ENCODE measurements at regions not wholly inside any gene's neighbourhood (a gene's known extent, or its start where the extent isn't known, plus 50 kb on each side); places are given as distances from the start of the nearest gene placed in this dataset.
"Not testable (repeated sequence)": the region's sequence is repeated elsewhere in the genome, so short reads cannot be mapped to it uniquely, and the experiment has no call there.

- no peaks in the 10 kb centered on the region for H3K36me3 ChIP-seq
- peaks cover 3% of the 10 kb centered on the region; the same call in 1 of the 2 replicates for H3K9me3 ChIP-seq
- no peak overlapping the region for H3K4me3 ChIP-seq
- H3K27me3 ChIP-seq, result no peaks in the 10 kb centered on the region
- peak; percentile 32 for DNase-seq
Observed at GRCh38 chr20:41734506-41734945, 116.3 kb upstream of the CHD6 start.

GRCh38 chr20:41733151-41733550, 115.0 kb upstream of the CHD6 start:
- no peaks in the 10 kb centered on the region for H3K27me3 ChIP-seq
- DNase-seq, result no peak
- peaks cover 3% of the 10 kb centered on the region; the same call in 1 of the 2 replicates for H3K9me3 ChIP-seq
- no peaks in the 10 kb centered on the region for H3K36me3 ChIP-seq
- no peak overlapping the region for H3K4me3 ChIP-seq

GRCh38 chr20:41731198-41731597, 113.0 kb upstream of the CHD6 start:
- not testable (repeated sequence) for DNase-seq, H3K4me3 ChIP-seq, H3K27me3 ChIP-seq, H3K9me3 ChIP-seq, H3K36me3 ChIP-seq

GRCh38 chr20:41727681-41728080, 109.5 kb upstream of the CHD6 start:
- not testable (repeated sequence) for H3K27me3 ChIP-seq, H3K36me3 ChIP-seq, DNase-seq, H3K9me3 ChIP-seq, H3K4me3 ChIP-seq

- DNase-seq, result no peak
- no peaks in the 10 kb centered on the region for H3K36me3 ChIP-seq
- no peaks in the 10 kb centered on the region; the same call in 1 of the 2 replicates for H3K9me3 ChIP-seq
- no peak overlapping the region for H3K4me3 ChIP-seq
- H3K27me3 ChIP-seq, result no peaks in the 10 kb centered on the region
Observed at GRCh38 chr20:41726727-41727126, 108.5 kb upstream of the CHD6 start.

GRCh38 chr20:41719151-41719550, 101.0 kb upstream of the CHD6 start:
- H3K4me3 ChIP-seq, result no peak overlapping the region
- H3K27me3 ChIP-seq, result no peaks in the 10 kb centered on the region; the same call in 1 of the 2 replicates
- peaks cover 3% of the 10 kb centered on the region; the same call in 1 of the 2 replicates for H3K9me3 ChIP-seq
- H3K36me3 ChIP-seq, result no peaks in the 10 kb centered on the region
- DNase-seq, result no peak

- Histone ChIP-seq H3K27me3 (no peaks in the 10 kb centered on the region; the same call in 1 of the 2 replicates), H3K9me3 (peaks cover 3% of the 10 kb centered on the region; the same call in 1 of the 2 replicates), H3K36me3 (no peaks in the 10 kb centered on the region), H3K4me3 (no peak overlapping the region)
- peak; percentile 74 for DNase-seq
Observed at GRCh38 chr20:41717483-41717882, 99.3 kb upstream of the CHD6 start.

- Histone ChIP-seq H3K27me3 (no peaks in the 10 kb centered on the region; the same call in 1 of the 2 replicates), H3K36me3 (no peaks in the 10 kb centered on the region), H3K4me3 (no peak overlapping the region), H3K9me3 (peaks cover 3% of the 10 kb centered on the region; the same call in 1 of the 2 replicates)
- DNase-seq, result no peak
Observed at GRCh38 chr20:41716911-41717310, 98.7 kb upstream of the CHD6 start.

- no peaks in the 10 kb centered on the region for H3K36me3 ChIP-seq
- H3K9me3 ChIP-seq, result peaks cover 3% of the 10 kb centered on the region; the same call in 1 of the 2 replicates
- H3K4me3 ChIP-seq, result no peak overlapping the region
- peak; percentile 91 for DNase-seq
- no peaks in the 10 kb centered on the region; the same call in 1 of the 2 replicates for H3K27me3 ChIP-seq
Observed at GRCh38 chr20:41716436-41716835, 98.3 kb upstream of the CHD6 start.

- no peak overlapping the region for H3K4me3 ChIP-seq
- no peak for DNase-seq
- no peaks in the 10 kb centered on the region for H3K36me3 ChIP-seq
- H3K9me3 ChIP-seq, result peaks cover 3% of the 10 kb centered on the region; the same call in 1 of the 2 replicates
- no peaks in the 10 kb centered on the region; the same call in 1 of the 2 replicates for H3K27me3 ChIP-seq
Observed at GRCh38 chr20:41715526-41715925, 97.3 kb upstream of the CHD6 start.

- Histone ChIP-seq H3K36me3 (no peaks in the 10 kb centered on the region), H3K9me3 (peaks cover 3% of the 10 kb centered on the region; the same call in 1 of the 2 replicates), H3K4me3 (no peak overlapping the region), H3K27me3 (no peaks in the 10 kb centered on the region; the same call in 1 of the 2 replicates)
- DNase-seq, result no peak
Observed at GRCh38 chr20:41714030-41714429, 95.9 kb upstream of the CHD6 start.

GRCh38 chr20:41704896-41705295, 86.7 kb upstream of the CHD6 start:
- no peak overlapping the region for H3K4me3 ChIP-seq
- no peaks in the 10 kb centered on the region for H3K36me3 ChIP-seq
- no peak for DNase-seq
- H3K27me3 ChIP-seq, result no peaks in the 10 kb centered on the region
- H3K9me3 ChIP-seq, result no peaks in the 10 kb centered on the region

GRCh38 chr20:41702647-41703046, 84.5 kb upstream of the CHD6 start:
- H3K4me3 ChIP-seq, result no peak overlapping the region
- no peaks in the 10 kb centered on the region for H3K36me3 ChIP-seq
- no peaks in the 10 kb centered on the region for H3K9me3 ChIP-seq
- H3K27me3 ChIP-seq, result no peaks in the 10 kb centered on the region
- no peak for DNase-seq

GRCh38 chr20:41701588-41702348, 83.6 kb upstream of the CHD6 start:
- Histone ChIP-seq H3K9me3 (no peaks in the 10 kb centered on the region), H3K27me3 (no peaks in the 10 kb centered on the region)
- DNase-seq, result peak; percentile 10

GRCh38 chr20:41699673-41700072, 81.5 kb upstream of the CHD6 start:
- H3K9me3 ChIP-seq, H3K4me3 ChIP-seq, DNase-seq, H3K36me3 ChIP-seq, H3K27me3 ChIP-seq: not testable (repeated sequence)

More at GRCh38 chr20:41701588-41702348, 83.6 kb upstream of the CHD6 start:
- Histone ChIP-seq H3K36me3 (no peaks in the 10 kb centered on the region), H3K4me3 (no peak overlapping the region)

- H3K36me3 ChIP-seq, result no peaks in the 10 kb centered on the region
Observed at GRCh38 chr20:41697861-41698559, 79.8 kb upstream of the CHD6 start.

GRCh38 chr20:41696428-41696827, 78.3 kb upstream of the CHD6 start:
- no peaks in the 10 kb centered on the region for H3K36me3 ChIP-seq
- H3K4me3 ChIP-seq, result no peak overlapping the region
- H3K9me3 ChIP-seq, result no peaks in the 10 kb centered on the region
- no peak for DNase-seq
- H3K27me3 ChIP-seq, result no peaks in the 10 kb centered on the region; the same call in 1 of the 2 replicates

More at GRCh38 chr20:41697861-41698559, 79.8 kb upstream of the CHD6 start:
- Histone ChIP-seq H3K9me3 (no peaks in the 10 kb centered on the region), H3K4me3 (no peak overlapping the region), H3K27me3 (no peaks in the 10 kb centered on the region; the same call in 1 of the 2 replicates)
- DNase-seq, result no peak
